T1000 (cell line): ENCODE measurements at regions not wholly inside any gene's neighbourhood (a gene's known extent, or its start where the extent isn't known, plus 50 kb on each side); places are given as distances from the start of the nearest gene placed in this dataset.

Source experiments
- DNase-seq: peaks from one replicate; lab custom pipeline; 2025; ENCODE audit warnings: mixed read lengths; lab: John Stamatoyannopoulos, UW

DNA sequence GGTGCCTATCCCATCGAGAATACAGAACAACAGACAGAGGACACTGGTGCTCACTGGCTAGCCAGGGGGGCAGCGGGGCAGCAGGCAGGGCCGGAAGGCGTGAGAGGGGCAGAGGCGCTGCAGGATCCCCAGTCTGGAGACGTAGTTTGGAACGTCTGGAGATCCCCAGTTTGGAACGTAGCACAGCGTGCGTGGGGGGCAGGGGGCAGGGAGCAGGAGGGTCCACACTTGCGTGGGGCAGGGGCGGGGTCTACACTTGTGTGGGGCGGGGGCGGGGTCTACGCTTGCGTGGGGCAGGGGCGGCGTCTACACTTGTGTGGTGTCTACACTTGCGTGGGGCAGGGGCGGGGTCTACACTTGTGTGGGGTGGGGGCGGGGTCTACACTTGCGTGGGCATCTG, 107.2 kb downstream of the DACT2 start:
- DNase-seq: no peak

- no peak for DNase-seq
These were observed 107.9 kb downstream of the DACT2 start for GRCh38 chr6:168211681-168212080.

DNA sequence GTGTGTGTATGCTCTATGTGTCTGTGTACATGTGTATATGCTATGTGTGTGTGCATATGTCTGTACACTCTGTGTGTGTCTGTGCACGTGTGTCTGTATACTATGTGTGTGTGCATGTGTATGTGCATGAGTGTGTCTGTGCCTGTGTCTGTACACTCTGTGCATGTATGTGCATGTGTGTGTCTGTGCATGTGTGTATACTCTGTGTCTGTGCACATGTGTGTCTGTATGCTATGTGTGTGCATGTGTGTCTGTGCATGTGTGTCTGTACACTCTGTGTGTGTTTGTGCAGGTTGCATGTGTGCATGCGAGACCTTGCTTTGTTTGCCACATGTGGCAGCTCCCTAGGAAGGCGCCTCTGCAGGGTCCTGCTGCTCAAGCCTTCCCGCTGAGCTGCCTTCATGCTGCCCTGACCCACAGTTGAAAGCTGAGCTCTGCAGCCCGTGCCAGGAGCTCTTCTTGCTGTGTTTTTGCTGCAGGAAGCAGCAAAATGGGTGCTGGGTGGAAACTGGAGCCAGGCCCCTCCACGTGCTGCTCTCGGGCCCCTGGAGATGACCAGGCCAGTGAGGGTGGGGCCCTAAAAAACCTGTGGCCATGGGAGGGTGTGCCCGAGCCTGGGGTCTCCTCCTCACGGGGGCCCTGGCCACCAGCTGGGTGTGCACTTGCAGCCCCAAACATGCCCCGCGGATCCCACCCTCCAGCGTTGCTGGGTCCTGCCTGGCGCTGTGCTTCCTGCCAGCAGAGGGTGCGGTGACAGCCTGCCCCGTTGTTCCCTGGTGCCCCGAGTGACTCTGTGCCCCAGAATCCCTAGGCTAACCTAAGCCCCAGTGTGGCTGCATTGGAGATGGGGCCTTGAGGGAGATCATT, 109.1 kb downstream of the DACT2 start:
- DNase-seq: no peak

DNA sequence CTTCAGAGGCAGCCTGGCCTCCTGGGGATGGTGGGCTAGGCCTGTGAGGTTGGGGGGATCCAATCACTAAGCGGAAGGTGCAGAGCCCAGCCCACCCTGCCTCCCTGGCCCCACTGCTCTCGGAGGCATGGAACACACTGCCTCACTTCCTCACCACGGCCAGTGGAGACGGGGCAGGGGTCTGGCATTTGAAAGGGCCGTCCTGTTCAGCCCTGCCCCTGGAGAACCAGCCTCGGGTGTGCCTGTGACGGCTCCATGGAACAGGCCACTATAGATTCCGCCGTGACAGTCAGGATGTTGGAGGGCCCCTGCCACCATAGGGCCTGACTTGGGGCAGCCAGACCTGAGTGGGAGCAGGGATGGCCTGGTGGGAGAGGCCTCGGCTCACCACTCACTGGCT, 110.2 kb downstream of the DACT2 start:
- DNase-seq: no peak

GRCh38 chr6:168208854-168209253, 110.7 kb downstream of the DACT2 start:
- DNase-seq: no peak

- no peak for DNase-seq
These were observed 111.2 kb downstream of the DACT2 start for GRCh38 chr6:168208402-168208801.

- DNase-seq: no peak
These were observed 112.0 kb downstream of the DACT2 start for GRCh38 chr6:168207421-168208175.

GRCh38 chr6:168206661-168207274, 112.8 kb downstream of the DACT2 start:
- no peak for DNase-seq

- no peak for DNase-seq
These were observed 113.4 kb downstream of the DACT2 start for GRCh38 chr6:168206186-168206585.

DNA sequence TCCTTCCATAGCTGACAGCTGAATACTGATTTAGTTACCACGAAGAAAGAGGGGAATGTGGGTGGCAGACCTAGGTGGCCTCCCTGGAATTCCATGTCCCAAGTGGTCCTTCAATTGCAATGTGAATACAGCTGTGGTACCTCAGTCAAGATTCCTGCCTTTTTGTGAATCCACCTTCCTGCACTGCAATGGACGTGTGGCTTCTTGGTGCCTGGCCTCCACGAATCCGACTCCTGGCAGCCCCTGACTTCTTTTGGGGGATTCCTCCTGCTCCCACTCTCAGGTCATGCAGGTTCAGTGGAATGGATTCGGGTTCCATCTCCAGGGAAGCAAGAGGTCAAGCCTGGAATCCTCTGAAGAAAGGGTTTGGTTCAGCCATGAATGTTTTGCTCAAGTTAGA, 117.8 kb downstream of the DACT2 start:
- no peak for DNase-seq

DNA sequence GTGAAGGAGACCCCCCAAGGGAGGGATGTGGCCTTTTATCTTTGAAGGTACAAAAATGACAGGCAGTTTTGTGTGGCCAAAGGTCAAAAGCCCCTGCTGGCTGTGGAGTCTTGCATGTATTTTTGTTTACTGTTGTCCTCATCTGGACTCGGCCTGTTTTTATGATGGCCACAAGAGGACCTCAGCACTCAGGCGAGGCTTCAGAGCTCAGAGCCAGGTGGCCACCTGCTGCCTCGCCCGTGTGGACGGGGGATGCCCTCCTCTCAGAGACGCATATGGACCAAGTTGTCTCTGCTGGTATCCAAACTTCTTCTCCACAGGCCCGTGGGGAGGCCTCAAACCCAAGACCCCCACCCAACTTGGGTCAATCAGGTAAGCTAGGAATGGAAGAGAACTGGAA, 118.2 kb downstream of the DACT2 start:
- no peak for DNase-seq

- DNase-seq: no peak
These were observed 118.9 kb downstream of the DACT2 start for GRCh38 chr6:168200571-168201134.

DNA sequence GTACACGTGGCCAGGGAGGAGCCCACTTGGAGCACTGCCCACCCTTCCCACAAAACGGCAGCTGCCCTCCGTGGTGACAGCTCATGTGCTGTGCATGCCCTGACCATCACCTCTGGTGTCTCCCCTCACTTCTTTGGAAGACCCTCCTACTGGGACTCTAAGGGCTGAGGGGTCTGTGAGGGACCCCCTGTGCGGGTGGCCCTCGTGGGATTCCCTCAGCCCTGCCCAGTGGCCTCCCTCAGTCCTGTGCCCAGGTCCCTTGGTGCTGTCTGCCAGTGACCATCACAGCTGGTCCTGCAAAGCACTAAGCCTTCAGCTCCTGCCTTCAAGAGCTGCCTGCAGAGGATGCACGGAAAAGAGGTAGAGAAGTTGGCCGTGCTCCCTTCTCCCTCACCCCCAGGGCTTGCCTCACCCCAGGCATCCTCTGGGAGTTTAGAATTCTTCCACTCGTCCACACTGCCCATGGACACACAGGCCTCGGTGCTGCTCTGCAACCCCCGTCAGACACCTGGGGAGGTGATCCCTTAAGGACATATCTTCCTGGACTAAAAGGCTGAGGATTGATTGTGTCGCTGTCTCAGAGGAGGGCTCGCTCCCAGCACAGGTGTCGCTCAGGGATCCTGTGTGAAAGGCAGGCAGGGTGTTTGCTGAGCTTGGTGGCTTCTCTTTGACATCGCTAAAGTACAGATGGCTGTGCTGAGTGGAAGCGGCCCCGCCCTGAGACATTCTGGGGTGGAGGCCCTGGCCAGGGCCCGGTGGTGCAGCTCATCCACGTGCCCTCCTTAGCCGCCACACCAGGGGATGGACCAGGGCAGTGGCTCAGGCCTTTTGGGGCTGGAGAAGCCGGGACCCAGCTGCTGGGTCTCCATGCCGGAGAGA, 119.5 kb upstream of the FRMD1 start:
- DNase-seq: no peak

DNA sequence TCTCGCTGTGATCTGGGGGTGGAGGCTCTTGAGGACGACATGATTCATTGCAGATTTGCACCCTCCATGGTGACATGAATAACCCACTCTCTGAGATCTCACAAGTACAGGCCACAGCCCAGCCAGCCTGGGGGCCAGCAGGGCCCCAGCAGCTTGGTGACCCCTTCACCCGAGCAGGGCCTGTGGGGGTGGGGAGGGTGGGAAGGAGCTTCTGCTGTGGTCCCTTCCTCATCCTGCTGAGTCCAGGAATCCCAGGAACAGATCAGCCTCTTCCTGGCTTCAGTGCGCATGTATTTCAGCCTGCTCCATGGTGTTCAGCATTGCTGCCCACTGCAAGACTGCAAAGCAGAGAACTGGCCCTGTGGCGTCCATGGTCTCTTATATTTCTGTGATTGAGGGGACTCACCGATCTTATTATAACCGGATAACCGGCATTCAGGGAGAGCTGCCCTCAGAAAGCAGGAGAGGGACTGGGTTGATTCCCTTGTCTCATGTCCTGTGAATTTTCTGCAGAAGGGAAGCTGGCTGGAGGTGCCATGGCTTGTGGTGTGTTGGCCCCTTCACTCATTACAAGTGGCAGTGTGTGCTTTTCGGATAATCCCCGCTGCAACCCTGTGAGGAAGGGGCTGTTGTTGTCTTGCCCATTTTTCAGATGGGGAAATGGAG, 118.8 kb upstream of the FRMD1 start:
- DNase-seq: no peak

DNA sequence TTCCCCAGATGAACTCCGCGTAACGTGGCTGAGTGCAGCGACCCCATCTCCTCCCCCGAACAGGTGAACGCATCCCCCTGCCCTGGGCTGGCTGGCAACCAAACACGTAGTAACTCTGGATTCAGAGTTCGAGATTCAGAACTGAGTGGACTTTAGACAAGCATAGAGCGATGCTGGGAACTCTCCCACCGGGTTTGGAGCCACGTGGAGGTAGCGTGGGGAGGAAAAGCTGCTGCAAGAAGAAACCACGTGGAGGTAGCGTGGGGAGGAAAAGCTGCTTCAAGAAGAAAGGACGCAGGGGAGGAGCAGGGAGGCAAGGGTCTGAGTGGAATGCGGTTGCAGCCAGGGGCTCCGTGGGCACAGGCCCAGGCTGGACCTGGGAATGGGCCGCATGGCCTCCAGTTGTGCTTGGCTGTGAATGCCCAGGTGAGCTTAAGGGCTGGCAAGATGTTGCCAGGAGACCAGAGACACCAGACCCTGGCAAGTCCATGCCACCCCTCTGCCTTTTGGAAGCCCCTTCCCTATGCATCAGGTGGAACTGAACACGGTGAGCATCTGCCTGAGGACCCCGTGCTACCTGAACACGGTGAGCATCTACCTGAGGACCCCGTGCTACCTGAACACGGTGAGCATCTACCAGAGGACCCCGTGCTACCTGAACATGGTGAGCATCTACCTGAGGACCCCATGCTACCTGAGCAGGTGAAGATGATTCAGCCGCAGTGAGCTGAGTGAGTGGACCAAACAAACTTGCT, 118.0 kb upstream of the FRMD1 start:
- DNase-seq: no peak

DNA sequence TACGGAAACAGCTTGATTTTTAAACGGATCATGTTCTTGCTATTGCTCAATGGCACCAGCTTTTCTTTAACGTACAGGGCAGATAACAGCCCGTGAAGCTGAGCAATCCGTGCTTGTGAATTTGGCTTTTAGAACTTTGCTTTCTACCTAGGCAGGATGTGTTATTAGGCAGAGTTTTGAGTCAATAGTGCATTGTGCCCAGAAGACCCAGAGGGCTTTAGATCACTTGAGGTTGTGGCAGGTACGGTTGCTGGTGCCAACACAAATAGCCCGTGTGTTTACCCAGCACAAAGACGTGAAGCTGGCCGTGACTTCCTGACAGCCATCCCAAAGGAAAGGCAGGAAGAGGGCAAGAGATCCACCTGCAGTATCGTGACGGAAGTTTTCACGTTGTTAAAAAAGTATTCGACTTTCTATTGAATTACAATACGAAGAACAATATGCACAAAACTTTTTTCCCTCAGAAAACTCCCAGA, 117.4 kb upstream of the FRMD1 start:
- no peak for DNase-seq

DNA sequence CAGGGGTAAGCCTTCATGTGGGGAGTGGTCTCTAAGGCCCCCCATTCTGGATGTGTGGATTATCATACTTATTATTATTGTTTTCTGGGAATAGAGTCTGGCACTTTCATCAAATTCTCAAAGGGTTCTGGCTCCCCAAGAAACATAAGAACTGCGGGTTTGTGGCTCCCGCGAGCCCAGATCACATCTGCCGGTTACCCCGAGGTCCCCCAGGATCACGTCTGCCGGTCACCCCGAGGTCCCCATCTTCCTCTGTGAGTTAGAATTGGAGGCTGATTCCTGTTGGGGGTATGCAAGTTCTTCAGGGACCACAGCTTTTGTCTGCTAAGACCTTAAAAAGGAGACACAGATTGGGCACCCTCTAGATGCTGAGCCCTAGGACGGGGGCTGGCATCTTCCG, 116.7 kb upstream of the FRMD1 start:
- DNase-seq: no peak

- DNase-seq: no peak
These were observed 115.9 kb upstream of the FRMD1 start for GRCh38 chr6:168194732-168195567.
